ENCODE measurements at regions not wholly inside any gene's neighbourhood (a gene's known extent, or its start where the extent isn't known, plus 50 kb on each side); places are given as distances from the start of the nearest gene placed in this dataset.

DNA sequence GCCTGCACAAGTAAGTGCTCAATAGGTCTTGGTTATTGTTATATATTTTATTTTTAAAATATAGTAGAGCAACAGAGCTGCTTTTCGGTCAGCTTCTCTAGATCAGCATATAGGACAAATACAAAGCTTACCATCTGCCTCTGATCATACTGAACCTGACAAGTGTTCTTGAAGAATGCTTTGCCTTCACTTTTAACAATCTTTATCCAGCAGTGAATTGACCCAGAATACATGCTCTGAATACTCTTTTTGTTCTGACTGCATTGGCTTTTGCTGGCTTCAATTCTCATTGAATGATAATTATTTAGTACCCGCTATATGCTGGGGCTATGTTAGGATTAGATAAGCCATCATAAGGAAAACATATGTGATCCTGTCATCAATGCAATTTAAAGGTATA lies 137.8 kb downstream of the DHRS2 start:
- Histone ChIP-seq H3K36me3 (no peaks in the 10 kb centered on the region), H3K4me1 (no peaks in the 10 kb centered on the region), H3K27me3 (no peaks in the 10 kb centered on the region), H3K9me3 (no peaks in the 10 kb centered on the region), H3K27ac (no peak overlapping the region), H3K4me3 (no peak overlapping the region)
- intact Hi-C loops (cut with DNase I; ENCODE audit: low total_unique reads): no loop called here
- TF ChIP-seq, protein P1, sequence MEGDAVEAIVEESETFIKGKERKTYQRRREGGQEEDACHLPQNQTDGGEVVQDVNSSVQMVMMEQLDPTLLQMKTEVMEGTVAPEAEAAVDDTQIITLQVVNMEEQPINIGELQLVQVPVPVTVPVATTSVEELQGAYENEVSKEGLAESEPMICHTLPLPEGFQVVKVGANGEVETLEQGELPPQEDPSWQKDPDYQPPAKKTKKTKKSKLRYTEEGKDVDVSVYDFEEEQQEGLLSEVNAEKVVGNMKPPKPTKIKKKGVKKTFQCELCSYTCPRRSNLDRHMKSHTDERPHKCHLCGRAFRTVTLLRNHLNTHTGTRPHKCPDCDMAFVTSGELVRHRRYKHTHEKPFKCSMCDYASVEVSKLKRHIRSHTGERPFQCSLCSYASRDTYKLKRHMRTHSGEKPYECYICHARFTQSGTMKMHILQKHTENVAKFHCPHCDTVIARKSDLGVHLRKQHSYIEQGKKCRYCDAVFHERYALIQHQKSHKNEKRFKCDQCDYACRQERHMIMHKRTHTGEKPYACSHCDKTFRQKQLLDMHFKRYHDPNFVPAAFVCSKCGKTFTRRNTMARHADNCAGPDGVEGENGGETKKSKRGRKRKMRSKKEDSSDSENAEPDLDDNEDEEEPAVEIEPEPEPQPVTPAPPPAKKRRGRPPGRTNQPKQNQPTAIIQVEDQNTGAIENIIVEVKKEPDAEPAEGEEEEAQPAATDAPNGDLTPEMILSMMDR (IDR thresholded peaks at IDR 0.05): no peak
- TF ChIP-seq POLR2A (IDR thresholded peaks at IDR 0.05): no peak
- TF ChIP-seq POLR2AphosphoS5 (IDR thresholded peaks at IDR 0.05): no peak
- no peak for DNase-seq (ENCODE audit: low spot score in 2 of 2)

DNA sequence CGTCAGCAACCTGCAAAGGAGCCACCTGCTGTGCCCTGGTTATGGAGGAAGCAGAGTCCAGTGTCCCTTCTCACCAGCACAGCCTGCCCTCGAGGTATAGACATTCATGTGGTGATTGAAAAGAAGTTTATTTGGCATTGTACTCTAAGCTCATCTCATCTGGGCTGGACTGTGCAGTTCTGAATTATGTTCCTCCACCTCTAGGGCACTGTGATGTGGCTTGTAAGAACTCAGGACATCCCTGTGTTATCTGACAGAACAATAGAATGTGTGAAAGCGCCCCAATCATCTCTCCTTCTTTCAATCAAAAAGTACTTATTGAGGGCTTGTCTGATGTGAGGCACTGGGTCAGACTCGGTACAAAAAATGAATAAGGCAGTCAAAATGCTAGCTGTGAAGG lies 140.1 kb downstream of the DHRS2 start:
- TF ChIP-seq POLR2A (IDR thresholded peaks at IDR 0.05): no peak
- TF ChIP-seq, protein P1 (IDR thresholded peaks at IDR 0.05): no peak
- no peak for TF ChIP-seq POLR2AphosphoS5 (IDR thresholded peaks at IDR 0.05)
- Histone ChIP-seq H3K36me3 (no peaks in the 10 kb centered on the region), H3K9me3 (no peaks in the 10 kb centered on the region), H3K27ac (no peak overlapping the region), H3K27me3 (no peaks in the 10 kb centered on the region), H3K4me1 (no peaks in the 10 kb centered on the region), H3K4me3 (no peak overlapping the region)
- no peak for DNase-seq (ENCODE audit: low spot score in 2 of 2)
- intact Hi-C loops (cut with DNase I; ENCODE audit: low total_unique reads): no loop called here

DNA sequence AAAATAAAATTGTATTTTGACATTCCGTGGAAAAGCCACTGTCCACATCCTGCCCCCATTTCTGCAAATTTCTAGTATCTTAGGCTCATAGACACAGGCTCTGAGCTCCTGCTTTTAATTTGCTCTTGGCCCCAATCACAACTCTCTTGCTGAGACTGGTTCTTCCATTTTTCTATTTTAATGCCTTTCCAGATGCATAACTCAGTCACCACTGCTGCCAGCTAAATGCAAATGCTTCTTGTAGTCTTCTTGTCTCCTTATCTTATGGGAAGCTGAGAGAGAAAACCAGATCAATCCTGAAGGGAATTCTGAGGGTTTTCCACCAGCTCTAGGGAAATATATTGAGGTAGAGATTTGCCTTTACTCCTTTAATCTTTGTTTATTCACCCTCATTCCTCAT lies 149.0 kb downstream of the DHRS2 start:
- H3K9me3 ChIP-seq: no peaks in the 10 kb centered on the region
- no peak overlapping the region for H3K27ac ChIP-seq
- no peak for DNase-seq (ENCODE audit: low spot score in 2 of 2)
- TF ChIP-seq POLR2AphosphoS5 (IDR thresholded peaks at IDR 0.05) (no peak), POLR2A (IDR thresholded peaks at IDR 0.05) (no peak)
- TF ChIP-seq, protein P1 (IDR thresholded peaks at IDR 0.05): no peak
- no peak overlapping the region for H3K4me3 ChIP-seq
- intact Hi-C loops (cut with DNase I; ENCODE audit: low total_unique reads): no loop called here
- H3K4me1 ChIP-seq: no peaks in the 10 kb centered on the region
- H3K36me3 ChIP-seq: no peaks in the 10 kb centered on the region
- no peaks in the 10 kb centered on the region for H3K27me3 ChIP-seq

DNA sequence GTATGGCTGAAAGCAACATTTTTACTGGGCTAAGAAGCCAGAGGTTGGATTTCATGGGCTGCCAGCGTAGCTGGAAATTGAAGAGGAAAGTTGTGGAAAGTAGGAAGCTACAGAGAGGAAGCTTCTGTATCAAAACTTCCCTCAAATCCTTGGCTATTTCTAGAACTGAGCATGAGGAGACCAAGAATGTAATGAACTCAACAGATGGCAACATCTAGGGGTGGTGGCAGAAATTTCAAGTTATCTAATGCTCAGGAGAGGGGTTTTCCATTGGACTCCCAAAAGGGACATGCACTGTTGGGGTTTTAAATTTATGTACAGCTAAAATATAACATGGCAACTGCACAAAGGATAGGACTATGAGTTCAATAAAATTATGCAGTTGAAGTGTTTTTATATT lies 151.3 kb downstream of the DHRS2 start:
- Histone ChIP-seq H3K9me3 (no peaks in the 10 kb centered on the region), H3K36me3 (no peaks in the 10 kb centered on the region), H3K4me1 (no peaks in the 10 kb centered on the region), H3K27me3 (no peaks in the 10 kb centered on the region), H3K27ac (no peak overlapping the region), H3K4me3 (no peak overlapping the region)
- intact Hi-C loops (cut with DNase I; ENCODE audit: low total_unique reads): no loop called here
- DNase-seq (ENCODE audit: low spot score in 2 of 2): no peak
- TF ChIP-seq, protein P1 (IDR thresholded peaks at IDR 0.05): no peak
- TF ChIP-seq POLR2AphosphoS5 (IDR thresholded peaks at IDR 0.05) (no peak), POLR2A (IDR thresholded peaks at IDR 0.05) (no peak)

DNA sequence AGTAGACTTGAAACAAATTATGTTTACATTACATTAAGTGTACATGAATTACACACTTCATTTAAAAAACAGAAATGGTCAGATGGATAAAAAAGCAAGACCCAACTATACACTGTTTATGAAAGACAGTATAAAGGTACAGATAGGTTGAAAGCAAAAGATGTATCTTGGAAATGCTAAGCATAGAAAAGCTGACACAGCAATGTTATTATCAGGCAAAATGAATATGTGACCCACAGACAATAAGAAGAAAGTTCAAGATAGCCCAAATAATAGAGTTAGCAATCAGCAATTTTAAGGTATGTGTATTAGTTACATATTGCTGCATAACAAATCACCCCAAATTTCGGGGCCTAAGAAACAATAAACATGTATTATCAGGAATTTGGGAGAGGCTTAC lies 153.5 kb downstream of the DHRS2 start:
- Histone ChIP-seq H3K4me1 (no peaks in the 10 kb centered on the region), H3K36me3 (no peaks in the 10 kb centered on the region), H3K27ac (no peak overlapping the region), H3K9me3 (no peaks in the 10 kb centered on the region), H3K27me3 (no peaks in the 10 kb centered on the region), H3K4me3 (no peak overlapping the region)
- no peak for TF ChIP-seq POLR2A (IDR thresholded peaks at IDR 0.05)
- TF ChIP-seq POLR2AphosphoS5 (IDR thresholded peaks at IDR 0.05): no peak
- TF ChIP-seq, protein P1 (IDR thresholded peaks at IDR 0.05): no peak
- DNase-seq (ENCODE audit: low spot score in 2 of 2): no peak
- intact Hi-C loops (cut with DNase I; ENCODE audit: low total_unique reads): no loop called here
